ENCODE measurements at regions not wholly inside any gene's neighbourhood (a gene's known extent, or its start where the extent isn't known, plus 50 kb on each side); places are given as distances from the start of the nearest gene placed in this dataset.

DNA sequence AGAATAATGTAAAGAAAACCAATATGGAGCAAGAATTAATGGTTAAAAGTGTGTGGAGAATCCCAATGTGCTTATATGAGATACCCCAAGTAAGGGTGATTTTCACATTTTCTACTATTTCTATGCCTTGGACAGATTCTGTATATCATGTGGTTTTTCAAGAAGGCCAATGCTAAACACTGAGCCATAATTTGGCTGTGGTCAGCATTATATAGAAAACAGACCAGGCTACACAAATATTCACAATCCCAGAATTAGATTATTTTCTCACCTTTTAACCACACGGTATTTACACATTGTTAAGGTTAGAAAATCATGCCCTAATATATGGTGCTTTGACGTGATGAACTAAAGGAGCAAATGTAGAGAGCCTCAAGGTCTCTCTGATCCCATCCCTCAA is 277.4 kb upstream of the LRATD1 start:
- DNase-seq (ENCODE audit: extremely low read depth in 1 of 2, low read depth in 1 of 2): no peak

DNA sequence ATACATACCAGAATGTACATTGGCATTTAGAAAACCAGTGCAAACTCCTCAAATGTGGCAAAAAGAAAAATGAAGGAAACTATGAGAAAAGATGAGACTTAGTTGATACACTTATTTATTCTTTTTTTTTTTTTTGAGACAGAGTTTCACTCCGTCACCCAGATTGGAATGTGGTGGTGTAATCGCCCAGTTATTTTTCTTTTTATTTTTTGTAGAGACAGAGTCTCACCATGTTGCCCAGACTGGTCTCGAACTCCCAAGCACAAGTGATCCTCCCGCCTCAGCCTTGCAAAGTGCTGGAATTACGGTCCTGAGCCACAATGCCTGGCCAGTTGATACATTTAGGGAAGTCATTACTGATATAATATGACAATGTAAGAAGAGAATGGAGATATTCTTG is 274.2 kb upstream of the LRATD1 start:
- no peak for DNase-seq (ENCODE audit: extremely low read depth in 1 of 2, low read depth in 1 of 2)

DNA sequence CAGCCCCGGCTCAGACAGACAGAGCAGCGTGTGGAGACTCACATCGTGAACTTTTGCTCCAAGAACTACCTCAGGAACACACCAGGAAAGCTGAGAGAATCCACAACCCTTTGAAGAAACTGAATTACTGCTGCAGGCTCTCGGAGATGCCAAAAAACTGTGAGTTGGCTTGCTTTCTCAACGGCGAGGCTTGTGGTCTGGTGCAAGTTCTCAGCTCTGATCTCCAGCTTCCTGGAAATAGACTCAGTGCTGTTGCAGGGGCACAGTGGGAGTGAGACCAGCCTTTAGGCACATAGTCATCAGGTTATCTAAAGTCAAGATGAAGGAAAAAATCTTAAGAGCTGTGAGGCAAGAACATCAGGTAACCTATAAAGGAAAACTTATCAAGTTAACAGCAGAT is 273.7 kb upstream of the LRATD1 start:
- no peak for DNase-seq (ENCODE audit: extremely low read depth in 1 of 2, low read depth in 1 of 2)

DNA sequence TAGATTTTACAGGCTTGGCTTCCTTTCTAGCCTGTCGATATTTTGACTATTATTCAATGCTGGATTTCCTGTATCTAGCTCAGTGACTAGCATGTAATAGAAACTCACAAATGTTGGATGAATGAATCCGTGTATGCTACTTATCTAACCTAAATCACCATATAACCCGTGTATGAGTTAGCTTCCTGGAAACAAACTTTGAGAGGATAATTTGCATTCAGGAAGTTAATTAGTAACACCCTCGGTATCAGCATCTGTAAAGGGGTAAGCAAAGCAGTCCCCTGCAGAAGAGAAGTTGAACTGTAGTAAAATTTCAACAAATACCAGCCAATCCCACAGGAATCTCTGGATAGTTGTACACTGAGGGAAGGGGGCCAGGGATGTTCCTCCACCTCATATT is 269.4 kb upstream of the LRATD1 start:
- DNase-seq (ENCODE audit: extremely low read depth in 1 of 2, low read depth in 1 of 2): no peak

DNA sequence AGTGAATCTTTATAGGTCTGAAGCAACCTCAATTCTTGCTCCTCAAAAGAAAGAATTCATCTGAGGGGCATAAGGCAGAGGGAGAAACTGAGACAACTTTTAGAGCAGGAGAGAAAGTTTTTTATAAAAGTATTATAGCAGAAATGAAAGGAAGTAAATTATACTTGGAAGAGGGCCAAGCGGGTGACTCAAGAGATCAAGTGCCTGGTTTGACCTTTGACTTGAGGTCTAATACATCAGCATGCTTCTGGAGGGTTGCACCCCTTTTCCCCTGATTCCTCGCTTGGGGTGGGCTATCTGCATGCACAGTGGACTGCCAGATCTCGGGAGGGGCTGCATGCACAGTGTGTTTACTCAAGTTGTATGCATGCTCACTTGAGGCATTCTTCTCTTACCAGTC is 268.5 kb upstream of the LRATD1 start:
- DNase-seq (ENCODE audit: extremely low read depth in 1 of 2, low read depth in 1 of 2): no peak

DNA sequence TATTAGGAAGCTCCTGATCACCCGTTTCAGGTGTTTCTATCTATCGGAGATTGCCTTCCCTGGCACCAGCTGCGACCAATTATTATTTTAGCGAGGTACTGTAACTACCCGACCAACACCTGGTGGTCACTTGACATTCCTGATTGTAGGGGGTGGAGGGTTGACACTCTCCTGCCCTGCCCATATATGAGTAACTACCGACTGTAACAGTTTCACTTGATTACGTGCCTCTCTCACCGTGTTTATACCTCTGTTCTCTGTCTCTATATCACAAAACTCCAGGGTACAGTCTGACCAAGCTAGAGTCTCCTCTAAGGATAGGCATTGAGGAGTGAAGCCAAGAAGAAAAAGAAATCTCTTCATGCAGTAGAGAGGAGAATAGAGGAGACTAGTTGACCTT is 268.0 kb upstream of the LRATD1 start:
- no peak for DNase-seq (ENCODE audit: extremely low read depth in 1 of 2, low read depth in 1 of 2)

DNA sequence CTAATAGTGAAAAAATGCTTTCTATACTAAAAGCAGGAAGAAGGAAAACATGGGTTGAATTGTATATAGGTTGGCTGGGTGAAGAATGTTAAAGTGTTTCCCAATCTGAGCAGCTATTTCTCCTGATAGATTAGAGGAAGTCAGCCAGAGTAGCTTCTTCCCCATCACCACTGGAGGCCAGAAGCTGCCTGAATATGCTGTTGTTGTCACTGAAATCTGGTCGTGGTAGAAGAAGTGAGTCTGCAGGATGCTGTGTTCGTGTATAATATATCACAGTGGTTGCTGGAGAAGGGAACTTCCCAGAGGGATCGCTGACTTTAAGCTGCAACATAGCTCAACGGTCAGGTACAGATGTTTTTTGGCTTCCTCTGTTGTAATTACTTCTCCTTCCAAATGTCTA is 247.5 kb upstream of the LRATD1 start:
- no peak for DNase-seq (ENCODE audit: extremely low read depth in 1 of 2, low read depth in 1 of 2)

DNA sequence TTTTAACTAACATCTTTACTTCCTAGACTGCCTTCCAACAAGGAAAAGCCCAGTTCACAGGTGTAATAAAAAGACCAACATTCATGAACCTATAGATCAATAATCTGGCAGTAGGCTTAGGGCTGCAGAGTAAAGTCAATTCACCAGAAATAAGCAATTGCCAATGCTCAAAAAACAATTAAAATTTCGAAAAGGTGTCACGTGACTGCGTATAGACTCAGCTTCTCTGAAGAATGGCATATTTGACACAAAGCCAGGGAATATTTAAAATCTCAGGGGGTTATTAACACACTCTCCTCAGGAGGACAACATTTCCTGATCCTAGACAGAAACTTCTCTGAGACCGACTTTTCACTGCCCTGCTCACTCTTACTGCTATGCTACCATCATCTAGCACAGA is 245.2 kb upstream of the LRATD1 start:
- no peak for DNase-seq (ENCODE audit: extremely low read depth in 1 of 2, low read depth in 1 of 2)

DNA sequence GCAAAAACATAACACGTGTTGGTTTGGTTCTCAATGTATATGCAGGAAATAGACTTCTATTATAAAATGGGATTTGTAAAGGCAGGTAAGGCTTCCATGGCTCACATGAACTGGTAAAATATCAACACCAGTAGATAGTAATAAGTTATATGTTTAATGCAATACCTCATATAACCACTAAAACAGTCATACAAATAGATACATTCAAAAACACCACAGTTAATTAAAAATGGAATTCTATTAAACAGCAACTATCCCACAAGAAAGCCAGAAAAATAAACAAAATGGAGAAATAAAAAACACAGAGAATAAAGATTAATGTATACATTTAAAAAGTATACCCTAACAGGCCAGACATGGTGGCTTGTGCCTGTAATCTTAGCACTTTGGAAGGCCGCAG is 243.8 kb upstream of the LRATD1 start:
- no peak for DNase-seq (ENCODE audit: extremely low read depth in 1 of 2, low read depth in 1 of 2)

DNA sequence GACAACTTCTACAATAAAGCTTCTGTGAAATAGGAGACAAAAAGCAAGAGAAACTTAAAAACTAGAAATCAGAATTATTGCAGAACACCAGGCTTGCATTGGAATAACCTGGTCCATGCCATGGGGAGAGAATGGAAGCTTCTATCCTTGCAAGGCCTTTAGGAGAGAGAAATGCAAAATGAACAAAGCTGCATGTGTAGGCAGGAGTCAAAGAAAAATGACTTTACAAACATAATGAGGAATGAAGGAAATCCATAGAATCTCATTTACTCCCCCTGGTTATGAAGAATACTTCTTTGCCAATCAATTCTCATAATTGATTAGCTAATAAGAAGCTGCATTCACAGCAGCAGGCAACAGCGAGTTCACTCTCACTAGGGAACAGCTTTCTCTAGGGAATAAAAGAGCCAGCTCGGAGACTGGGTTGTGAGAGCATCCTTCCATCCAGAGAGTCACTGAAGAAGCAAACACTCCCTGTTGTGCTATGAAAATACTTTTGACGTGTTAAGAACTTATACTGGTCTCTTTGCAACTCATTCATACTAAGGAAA is 235.9 kb upstream of the LRATD1 start:
- DNase-seq (ENCODE audit: extremely low read depth in 1 of 2, low read depth in 1 of 2): no peak

DNA sequence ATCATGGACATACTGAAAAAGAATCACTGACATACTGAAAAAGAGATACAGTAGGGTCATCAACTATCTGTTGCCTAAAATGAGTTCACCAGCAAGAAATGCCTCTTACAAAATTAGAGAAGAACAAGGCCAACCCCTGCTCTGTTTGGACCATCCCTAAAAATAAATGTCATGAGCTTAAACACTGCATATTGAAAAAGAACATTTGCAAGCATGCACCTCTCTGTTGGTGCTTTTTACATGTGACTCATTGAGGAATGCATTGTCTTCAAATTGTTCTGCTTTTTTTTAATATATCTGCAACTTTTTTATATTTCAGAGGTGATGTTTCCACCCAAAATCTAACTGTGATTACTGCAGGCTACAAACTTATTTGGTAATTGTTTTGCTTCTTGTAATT is 233.9 kb upstream of the LRATD1 start:
- DNase-seq (ENCODE audit: extremely low read depth in 1 of 2, low read depth in 1 of 2): no peak

DNA sequence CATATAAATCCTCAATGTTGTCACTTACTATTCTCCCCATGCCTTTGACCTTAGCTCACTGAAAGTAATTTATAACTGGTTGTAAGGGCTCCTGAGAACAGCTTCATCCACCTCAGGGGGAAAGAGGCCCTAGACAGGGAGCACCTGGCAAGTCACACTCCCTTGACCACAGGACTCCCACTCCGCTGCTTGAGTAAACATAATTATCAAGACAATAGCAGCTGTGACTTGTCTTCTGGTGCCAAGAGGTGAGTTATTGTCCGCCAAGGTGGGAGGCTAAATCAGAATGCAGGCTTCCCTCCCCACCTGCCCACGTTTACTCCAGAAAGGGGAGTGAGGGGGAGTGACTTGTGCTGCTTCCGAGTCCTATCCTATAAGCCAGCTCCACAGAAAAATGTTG is 230.6 kb upstream of the LRATD1 start:
- DNase-seq (ENCODE audit: extremely low read depth in 1 of 2, low read depth in 1 of 2): no peak

DNA sequence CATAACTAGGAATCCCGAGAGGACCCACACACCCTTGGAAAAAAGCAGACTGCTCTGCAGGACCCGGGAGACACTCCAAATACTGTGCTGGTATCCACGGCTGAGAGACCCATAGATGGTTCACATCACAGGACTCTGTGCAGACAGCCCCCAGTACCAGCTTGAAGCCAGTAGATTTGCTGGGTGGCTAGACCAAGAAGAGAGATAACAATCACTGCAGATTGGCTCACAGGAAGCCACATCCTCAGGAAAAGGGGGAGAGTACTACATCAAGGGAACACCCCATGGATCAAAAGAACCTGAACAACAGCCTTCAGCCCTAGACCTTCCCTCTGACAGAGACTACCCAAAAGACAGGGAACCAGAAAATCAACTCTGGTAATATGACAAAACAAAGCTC is 223.8 kb upstream of the LRATD1 start:
- no peak for DNase-seq (ENCODE audit: extremely low read depth in 1 of 2, low read depth in 1 of 2)

DNA sequence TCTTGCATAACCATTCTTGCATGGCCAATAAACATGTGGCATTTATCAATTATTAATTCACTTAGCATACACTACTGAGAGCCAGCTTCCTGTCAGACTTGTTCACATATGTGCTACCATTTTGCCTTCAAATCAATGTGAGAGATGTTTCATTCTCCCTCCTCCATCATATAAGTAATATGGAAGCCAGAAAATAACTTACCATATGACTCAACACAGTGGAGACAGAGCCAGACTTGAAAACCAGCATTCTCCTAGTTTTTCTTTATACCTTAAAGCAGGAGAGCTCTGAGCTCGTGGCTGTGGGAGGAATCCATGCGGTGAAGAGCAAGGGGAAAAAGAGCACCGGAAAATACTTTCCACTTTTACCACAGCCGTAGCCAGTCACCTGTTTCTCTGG is 215.0 kb upstream of the LRATD1 start:
- no peak for DNase-seq (ENCODE audit: extremely low read depth in 1 of 2, low read depth in 1 of 2)

DNA sequence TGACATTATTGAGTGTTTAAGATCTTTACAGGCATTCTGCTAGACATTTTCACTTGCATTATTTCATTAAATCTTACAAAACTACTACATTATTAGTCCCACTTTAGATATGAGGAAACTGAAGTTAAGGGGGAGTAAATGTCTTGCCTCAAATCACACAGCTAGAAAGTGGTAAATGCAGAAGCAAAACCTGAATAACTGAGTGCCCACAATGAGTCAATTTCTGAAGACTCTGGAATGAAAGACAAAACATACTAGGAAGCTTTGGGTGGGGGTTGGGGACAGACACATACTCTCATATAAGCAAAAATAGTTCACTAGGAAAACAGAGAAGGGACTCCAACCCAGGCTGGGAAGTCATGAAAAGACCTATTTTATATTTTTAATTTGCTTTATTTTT is 214.4 kb upstream of the LRATD1 start:
- DNase-seq (ENCODE audit: extremely low read depth in 1 of 2, low read depth in 1 of 2): no peak

DNA sequence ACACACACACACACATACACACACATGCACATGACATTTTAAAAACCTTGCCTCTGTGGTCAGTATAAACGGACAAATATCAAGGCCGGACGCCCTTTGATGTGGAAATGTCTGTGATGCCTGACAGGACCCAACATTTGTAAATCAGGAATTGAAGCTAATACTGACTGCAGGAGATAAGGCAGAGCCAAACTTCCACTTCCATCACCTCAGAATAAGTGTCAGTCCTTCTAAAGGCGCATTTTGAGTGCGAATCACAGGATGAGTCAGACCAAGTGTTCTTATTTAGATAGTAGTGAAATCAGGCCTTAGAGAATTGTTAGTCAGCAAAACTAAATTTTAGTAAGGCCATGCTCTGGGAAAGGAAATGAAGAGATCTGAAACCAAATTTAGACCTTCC is 211.7 kb upstream of the LRATD1 start:
- no peak for DNase-seq (ENCODE audit: extremely low read depth in 1 of 2, low read depth in 1 of 2)

DNA sequence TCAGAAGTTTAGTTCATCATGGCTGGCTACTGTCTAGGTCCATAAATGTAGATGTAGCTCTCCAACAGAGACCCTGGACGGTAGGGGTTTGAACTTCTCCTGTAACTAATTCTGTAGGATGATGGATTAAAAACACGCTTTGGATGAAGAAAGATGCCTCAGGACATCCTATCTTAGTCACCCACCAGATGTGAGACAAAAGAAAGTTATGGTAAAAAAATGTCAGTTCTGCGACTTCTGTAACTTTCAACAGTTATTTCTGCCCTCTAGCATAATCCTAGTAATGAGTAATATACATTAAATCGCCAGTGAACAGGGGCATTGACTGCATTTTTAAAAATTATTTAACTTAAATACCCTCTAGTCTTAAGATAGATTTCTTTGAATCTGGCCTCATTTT is 210.1 kb upstream of the LRATD1 start:
- DNase-seq (ENCODE audit: extremely low read depth in 1 of 2, low read depth in 1 of 2): no peak

DNA sequence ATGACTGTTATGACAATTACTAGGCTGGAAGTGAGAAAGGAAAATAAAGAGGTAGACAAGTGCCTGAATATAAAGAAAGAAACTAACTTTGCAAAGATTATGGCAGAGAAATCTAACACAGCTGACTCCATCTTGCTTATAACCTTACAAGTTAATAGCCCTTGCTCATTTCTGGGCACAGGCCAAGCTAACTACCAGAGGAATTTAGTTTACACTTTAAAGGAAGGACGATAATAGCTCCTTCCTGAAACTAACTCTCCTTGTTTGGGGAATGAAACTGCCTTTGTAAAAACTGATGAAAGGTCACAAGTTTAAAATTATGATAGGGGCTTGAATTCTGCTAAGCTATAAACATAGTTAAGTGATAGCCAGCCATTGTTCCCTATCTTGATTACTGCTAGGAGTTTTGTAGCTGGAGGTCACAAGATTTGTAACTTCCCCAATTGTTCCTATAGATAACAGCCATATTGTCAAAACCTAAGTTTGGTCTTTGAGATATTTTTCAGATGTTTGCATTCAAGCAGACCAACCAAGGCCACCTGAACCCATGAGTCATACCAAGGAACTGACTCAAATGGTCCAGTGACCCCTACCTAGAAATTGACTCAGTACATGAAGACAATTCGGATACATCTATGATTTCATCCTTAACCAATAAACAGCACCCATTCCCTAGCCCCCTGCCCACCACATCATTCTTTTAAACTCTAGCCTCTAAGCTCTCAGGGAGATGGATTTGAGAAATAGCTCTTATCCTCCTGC is 209.2 kb upstream of the LRATD1 start:
- no peak for DNase-seq (ENCODE audit: extremely low read depth in 1 of 2, low read depth in 1 of 2)

DNA sequence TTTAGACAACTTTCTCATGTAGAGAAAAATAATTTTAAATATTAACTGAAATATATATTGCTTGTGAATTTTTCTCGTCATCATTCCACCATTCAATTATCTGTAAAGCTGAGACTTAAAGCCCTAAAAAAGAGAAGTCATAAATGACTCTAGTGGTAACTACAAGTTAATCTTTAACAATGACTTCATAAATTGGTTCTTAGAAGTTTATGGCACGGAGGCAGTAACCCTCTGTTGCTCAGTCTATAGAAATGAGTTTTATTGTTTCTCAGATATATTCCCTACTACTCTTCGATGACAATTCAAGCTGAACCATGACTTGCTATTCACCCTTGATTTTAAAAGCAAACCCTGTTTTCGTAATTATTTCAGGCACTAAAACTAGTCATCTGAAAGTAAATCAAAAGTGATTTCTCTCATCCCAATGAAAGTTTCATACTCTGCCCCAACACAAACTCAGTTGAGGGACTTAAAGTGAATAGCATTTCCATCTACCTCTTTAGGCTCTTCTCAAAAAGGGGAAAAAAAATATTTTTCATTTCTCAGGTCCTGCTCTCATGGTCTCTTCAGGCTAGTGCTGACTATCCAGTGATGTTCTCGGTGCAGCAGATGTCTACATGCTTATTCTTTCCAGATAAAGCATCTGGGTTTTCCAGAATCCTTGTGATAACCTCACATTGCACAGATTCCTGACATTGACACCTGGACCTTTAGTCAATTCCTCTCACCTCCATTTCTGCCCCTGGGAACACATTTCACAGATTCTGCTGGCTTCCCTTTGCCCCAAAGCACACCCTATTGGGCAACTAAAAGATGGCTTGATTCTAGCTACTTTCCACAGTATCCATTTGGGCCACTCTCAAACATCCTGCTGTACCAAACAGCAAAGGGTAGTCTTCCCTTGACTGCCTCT is 207.8 kb upstream of the LRATD1 start:
- no peak for DNase-seq (ENCODE audit: extremely low read depth in 1 of 2, low read depth in 1 of 2)

DNA sequence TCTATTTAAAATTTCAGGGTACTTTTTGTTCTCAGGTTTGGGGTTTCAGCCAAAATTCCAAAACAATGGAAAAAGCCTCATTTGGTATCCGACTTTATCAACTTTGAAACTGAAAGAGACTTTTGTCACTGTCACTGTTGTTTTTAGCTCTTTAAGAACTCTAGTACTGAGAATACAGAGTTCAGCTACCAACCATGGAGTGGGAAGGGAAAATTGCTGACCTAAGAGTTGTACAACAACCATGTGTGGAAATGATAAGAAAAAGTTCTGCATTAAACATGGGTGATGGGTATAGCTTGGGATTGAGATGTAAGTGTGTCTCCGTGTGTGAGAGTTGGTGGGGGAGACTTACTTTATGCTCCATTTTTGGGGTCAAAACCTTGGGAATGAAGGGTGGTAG is 206.6 kb upstream of the LRATD1 start:
- DNase-seq (ENCODE audit: extremely low read depth in 1 of 2, low read depth in 1 of 2): no peak

DNA sequence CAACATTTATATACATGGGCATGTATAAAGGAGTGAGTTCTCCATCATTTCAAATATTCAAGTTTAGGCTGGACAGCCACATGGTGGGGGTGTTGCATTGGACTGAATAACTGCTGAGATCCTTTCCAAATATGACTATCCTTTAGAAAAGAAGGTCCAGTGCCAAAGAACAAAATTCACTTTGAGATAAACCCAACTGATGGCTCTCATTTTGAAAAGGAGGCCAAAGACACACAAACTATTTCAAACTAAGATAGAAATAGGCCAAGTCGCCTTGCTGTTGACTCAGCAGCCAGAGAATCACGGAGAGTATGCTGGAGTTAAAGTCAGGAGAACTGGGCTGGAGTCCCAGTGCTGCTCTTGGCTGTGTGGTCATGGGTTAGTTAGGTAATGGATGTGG is 204.5 kb upstream of the LRATD1 start:
- DNase-seq (ENCODE audit: extremely low read depth in 1 of 2, low read depth in 1 of 2): no peak

DNA sequence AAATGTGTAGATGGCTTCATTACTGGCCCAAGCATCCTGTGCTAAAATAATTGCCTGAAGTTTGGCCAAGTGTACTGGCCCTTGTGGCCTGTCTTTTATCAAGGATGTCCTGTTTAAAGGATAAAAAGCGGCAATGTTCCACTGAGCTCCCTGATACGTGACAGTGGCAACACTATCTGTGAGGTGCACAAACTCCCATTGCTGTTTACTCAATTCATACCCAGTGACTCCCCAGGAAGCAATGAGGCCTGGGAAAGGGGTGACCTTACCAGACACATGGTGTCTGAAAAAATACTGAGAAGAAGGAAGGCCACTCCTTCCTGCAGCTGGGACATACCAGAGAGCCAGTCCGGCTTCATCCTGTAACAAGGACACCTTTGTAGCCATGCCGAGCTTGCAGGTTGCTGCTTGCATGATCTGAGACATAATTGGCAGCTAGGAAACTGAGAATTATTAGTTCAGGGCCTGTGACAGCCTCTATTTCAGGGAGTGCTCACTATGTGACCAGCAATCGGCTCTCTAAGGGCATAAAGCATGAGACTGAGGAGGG is 198.5 kb upstream of the LRATD1 start:
- no peak for DNase-seq (ENCODE audit: extremely low read depth in 1 of 2, low read depth in 1 of 2)
